Cardiac fibroblast (primary cell): ENCODE measurements at regions not wholly inside any gene's neighbourhood (a gene's known extent, or its start where the extent isn't known, plus 50 kb on each side); places are given as distances from the start of the nearest gene placed in this dataset.
A peak's percentile ranks its signal among the peaks of the same experiment; 100 is the strongest.
"Not testable (repeated sequence)": the region's sequence is repeated elsewhere in the genome, so short reads cannot be mapped to it uniquely, and the experiment has no call there.

Experiments
- DNase-seq, 2 donors: peaks; one replicate each; pipeline versions ENCODE4 v3.0.0 to v3.0.0-alpha.2; 2010; ENCODE audit warnings: low read depth in 2 of 2
- H3K4me3 ChIP-seq, 2 donors: replicated peaks in 1 of 2; 1 replicate in 1 of 2; 2 replicates in 1 of 2; pipeline ENCODE4 v1.5.1; 2011; ENCODE audit warnings: low read depth in 2 of 2, low read length in 2 of 2, mild to moderate bottlenecking in 2 of 2, moderate library complexity in 1 of 2
- CTCF ChIP-seq: IDR thresholded peaks from one replicate; pipeline ENCODE4 v1.5.1; 2011; ENCODE audit warnings: low read depth, mild to moderate bottlenecking, low read length, inconsistent platforms

- TF ChIP-seq CTCF: no peak
- H3K4me3 ChIP-seq: no peak overlapping the region
- peak in 1 of 2 donors; percentile 58 for DNase-seq
Observed at GRCh38 chr5:54385994-54386393, 69.5 kb upstream of the HSPB3 start.

GRCh38 chr5:54384356-54384933, 71.1 kb upstream of the HSPB3 start:
- H3K4me3 ChIP-seq: no peak overlapping the region
- TF ChIP-seq CTCF: no peak
- DNase-seq: no peak

- H3K4me3 ChIP-seq: no peak overlapping the region
- TF ChIP-seq CTCF: no peak
- DNase-seq: no peak
Observed at GRCh38 chr5:54383941-54384340, 71.6 kb upstream of the HSPB3 start.

GRCh38 chr5:54383225-54383901, 72.1 kb upstream of the HSPB3 start:
- H3K4me3 ChIP-seq: no peak overlapping the region
- peak; percentile 50 to 51 for DNase-seq
- no peak for TF ChIP-seq CTCF

- not testable (repeated sequence) for H3K4me3 ChIP-seq, DNase-seq
Observed at GRCh38 chr5:54381319-54381718, 70.9 kb upstream of the ARL15 start.

- DNase-seq: no peak
- no peak overlapping the region for H3K4me3 ChIP-seq
- no peak for TF ChIP-seq CTCF
Observed at GRCh38 chr5:54379590-54379989, 69.2 kb upstream of the ARL15 start.

GRCh38 chr5:54378707-54379106, 68.3 kb upstream of the ARL15 start:
- TF ChIP-seq CTCF: no peak
- no peak for DNase-seq
- no peak overlapping the region for H3K4me3 ChIP-seq

- DNase-seq, H3K4me3 ChIP-seq: not testable (repeated sequence)
Observed at GRCh38 chr5:54377339-54377738, 67.0 kb upstream of the ARL15 start.
